ENCODE measurements at regions not wholly inside any gene's neighbourhood (a gene's known extent, or its start where the extent isn't known, plus 50 kb on each side); places are given as distances from the start of the nearest gene placed in this dataset.
"Not testable (repeated sequence)": the region's sequence is repeated elsewhere in the genome, so short reads cannot be mapped to it uniquely, and the experiment has no call there.

- Histone ChIP-seq H3K9ac (ENCODE audit: low read depth in 1 of 3, low read length in 3 of 3) (no peak overlapping the region), H3K36me3 (ENCODE audit: control insufficient read depth in 3 of 3, insufficient read depth in 3 of 3, low read length in 3 of 3) (no peaks in the 10 kb centered on the region), H3K4me1 (ENCODE audit: control insufficient read depth in 3 of 3, insufficient read depth in 3 of 3, low read length in 3 of 3) (peaks cover 0 to 3% (median 3%) of the 10 kb centered on the region in 3 donors), H3K27ac (ENCODE audit: low read depth, low read length) (no peak overlapping the region), H3K27me3 (ENCODE audit: control insufficient read depth in 3 of 3, insufficient read depth in 3 of 3, low read length in 3 of 3) (peaks cover 21 to 27% (median 22%) of the 10 kb centered on the region in 3 donors), H3K4me3 (ENCODE audit: low read length in 3 of 3) (no peak overlapping the region), H3K9me3 (ENCODE audit: control insufficient read depth in 3 of 3, low read length in 3 of 3) (no peaks in the 10 kb centered on the region)
Observed at GRCh38 chr10:101280511-101280910, 51.2 kb upstream of the LBX1 start.

GRCh38 chr10:101280921-101281320 lies 51.7 kb upstream of the LBX1 start:
- H3K27me3 ChIP-seq (ENCODE audit: control insufficient read depth in 3 of 3, insufficient read depth in 3 of 3, low read length in 3 of 3): peaks cover 21 to 29% (median 26%) of the 10 kb centered on the region in 3 donors
- H3K4me3 ChIP-seq (ENCODE audit: low read length in 3 of 3); H3K9me3 ChIP-seq (ENCODE audit: control insufficient read depth in 3 of 3, low read length in 3 of 3); H3K4me1 ChIP-seq (ENCODE audit: control insufficient read depth in 3 of 3, insufficient read depth in 3 of 3, low read length in 3 of 3); H3K27ac ChIP-seq (ENCODE audit: low read depth, low read length); H3K36me3 ChIP-seq (ENCODE audit: control insufficient read depth in 3 of 3, insufficient read depth in 3 of 3, low read length in 3 of 3); H3K9ac ChIP-seq (ENCODE audit: low read depth in 1 of 3, low read length in 3 of 3): not testable (repeated sequence)

GRCh38 chr10:101282947-101283346 lies 53.7 kb upstream of the LBX1 start:
- no peaks in the 10 kb centered on the region for H3K9me3 ChIP-seq (ENCODE audit: control insufficient read depth in 3 of 3, low read length in 3 of 3)
- H3K4me3 ChIP-seq (ENCODE audit: low read length in 3 of 3): no peak overlapping the region
- H3K27ac ChIP-seq (ENCODE audit: low read depth, low read length): no peak overlapping the region
- peaks cover 0 to 3% (median 3%) of the 10 kb centered on the region in 3 donors for H3K4me1 ChIP-seq (ENCODE audit: control insufficient read depth in 3 of 3, insufficient read depth in 3 of 3, low read length in 3 of 3)
- no peak overlapping the region for H3K9ac ChIP-seq (ENCODE audit: low read depth in 1 of 3, low read length in 3 of 3)
- H3K36me3 ChIP-seq (ENCODE audit: control insufficient read depth in 3 of 3, insufficient read depth in 3 of 3, low read length in 3 of 3): no peaks in the 10 kb centered on the region
- peaks cover 25 to 40% (median 34%) of the 10 kb centered on the region in 3 donors for H3K27me3 ChIP-seq (ENCODE audit: control insufficient read depth in 3 of 3, insufficient read depth in 3 of 3, low read length in 3 of 3)

GRCh38 chr10:101283762-101284100 lies 54.5 kb upstream of the LBX1 start:
- no peak overlapping the region for H3K4me3 ChIP-seq (ENCODE audit: low read length in 3 of 3)
- no peaks in the 10 kb centered on the region for H3K9me3 ChIP-seq (ENCODE audit: control insufficient read depth in 3 of 3, low read length in 3 of 3)
- peaks cover 0 to 3% (median 3%) of the 10 kb centered on the region in 3 donors for H3K4me1 ChIP-seq (ENCODE audit: control insufficient read depth in 3 of 3, insufficient read depth in 3 of 3, low read length in 3 of 3)
- no peaks in the 10 kb centered on the region for H3K36me3 ChIP-seq (ENCODE audit: control insufficient read depth in 3 of 3, insufficient read depth in 3 of 3, low read length in 3 of 3)
- H3K27ac ChIP-seq (ENCODE audit: low read depth, low read length): no peak overlapping the region
- peaks cover 30 to 40% (median 38%) of the 10 kb centered on the region in 3 donors for H3K27me3 ChIP-seq (ENCODE audit: control insufficient read depth in 3 of 3, insufficient read depth in 3 of 3, low read length in 3 of 3)
- no peak overlapping the region for H3K9ac ChIP-seq (ENCODE audit: low read depth in 1 of 3, low read length in 3 of 3)

GRCh38 chr10:101284101-101284743 lies 55.0 kb upstream of the LBX1 start:
- no peak overlapping the region for H3K9ac ChIP-seq (ENCODE audit: low read depth in 1 of 3, low read length in 3 of 3)
- no peaks in the 10 kb centered on the region for H3K9me3 ChIP-seq (ENCODE audit: control insufficient read depth in 3 of 3, low read length in 3 of 3)
- no peak overlapping the region for H3K27ac ChIP-seq (ENCODE audit: low read depth, low read length)
- peaks cover 0 to 3% (median 3%) of the 10 kb centered on the region in 3 donors for H3K4me1 ChIP-seq (ENCODE audit: control insufficient read depth in 3 of 3, insufficient read depth in 3 of 3, low read length in 3 of 3)
- H3K4me3 ChIP-seq (ENCODE audit: low read length in 3 of 3): peak overlapping the region in 1 of 3 donors; percentile 13
- no peaks in the 10 kb centered on the region for H3K36me3 ChIP-seq (ENCODE audit: control insufficient read depth in 3 of 3, insufficient read depth in 3 of 3, low read length in 3 of 3)
- peaks cover 30 to 40% (median 40%) of the 10 kb centered on the region in 3 donors for H3K27me3 ChIP-seq (ENCODE audit: control insufficient read depth in 3 of 3, insufficient read depth in 3 of 3, low read length in 3 of 3)

GRCh38 chr10:101284744-101285463 lies 55.6 kb upstream of the LBX1 start:
- Histone ChIP-seq H3K27me3 (ENCODE audit: control insufficient read depth in 3 of 3, insufficient read depth in 3 of 3, low read length in 3 of 3) (peaks cover 30 to 42% (median 40%) of the 10 kb centered on the region in 3 donors), H3K4me3 (ENCODE audit: low read length in 3 of 3) (no peak overlapping the region), H3K9ac (ENCODE audit: low read depth in 1 of 3, low read length in 3 of 3) (no peak overlapping the region), H3K36me3 (ENCODE audit: control insufficient read depth in 3 of 3, insufficient read depth in 3 of 3, low read length in 3 of 3) (no peaks in the 10 kb centered on the region), H3K4me1 (ENCODE audit: control insufficient read depth in 3 of 3, insufficient read depth in 3 of 3, low read length in 3 of 3) (peaks cover 0 to 3% (median 3%) of the 10 kb centered on the region in 3 donors), H3K27ac (ENCODE audit: low read depth, low read length) (no peak overlapping the region), H3K9me3 (ENCODE audit: control insufficient read depth in 3 of 3, low read length in 3 of 3) (no peaks in the 10 kb centered on the region)

GRCh38 chr10:101285519-101286070 lies 56.3 kb upstream of the LBX1 start:
- H3K36me3 ChIP-seq (ENCODE audit: control insufficient read depth in 3 of 3, insufficient read depth in 3 of 3, low read length in 3 of 3): no peaks in the 10 kb centered on the region

GRCh38 chr10:101286248-101287046 lies 57.2 kb upstream of the LBX1 start:
- Histone ChIP-seq H3K4me3 (ENCODE audit: low read length in 3 of 3) (no peak overlapping the region), H3K9ac (ENCODE audit: low read depth in 1 of 3, low read length in 3 of 3) (no peak overlapping the region), H3K36me3 (ENCODE audit: control insufficient read depth in 3 of 3, insufficient read depth in 3 of 3, low read length in 3 of 3) (no peaks in the 10 kb centered on the region), H3K27ac (ENCODE audit: low read depth, low read length) (no peak overlapping the region), H3K9me3 (ENCODE audit: control insufficient read depth in 3 of 3, low read length in 3 of 3) (no peaks in the 10 kb centered on the region), H3K4me1 (ENCODE audit: control insufficient read depth in 3 of 3, insufficient read depth in 3 of 3, low read length in 3 of 3) (peaks cover 2 to 16% (median 5%) of the 10 kb centered on the region in 3 donors), H3K27me3 (ENCODE audit: control insufficient read depth in 3 of 3, insufficient read depth in 3 of 3, low read length in 3 of 3) (peaks cover 36 to 56% (median 48%) of the 10 kb centered on the region in 3 donors)

More at GRCh38 chr10:101285519-101286070, 56.3 kb upstream of the LBX1 start:
- Histone ChIP-seq H3K27ac (ENCODE audit: low read depth, low read length) (no peak overlapping the region), H3K4me3 (ENCODE audit: low read length in 3 of 3) (no peak overlapping the region), H3K27me3 (ENCODE audit: control insufficient read depth in 3 of 3, insufficient read depth in 3 of 3, low read length in 3 of 3) (peaks cover 36 to 47% (median 47%) of the 10 kb centered on the region in 3 donors), H3K9ac (ENCODE audit: low read depth in 1 of 3, low read length in 3 of 3) (no peak overlapping the region), H3K4me1 (ENCODE audit: control insufficient read depth in 3 of 3, insufficient read depth in 3 of 3, low read length in 3 of 3) (peaks cover 0 to 9% (median 3%) of the 10 kb centered on the region in 3 donors), H3K9me3 (ENCODE audit: control insufficient read depth in 3 of 3, low read length in 3 of 3) (no peaks in the 10 kb centered on the region)

- Histone ChIP-seq H3K9ac (ENCODE audit: low read depth in 1 of 3, low read length in 3 of 3) (no peak overlapping the region), H3K4me3 (ENCODE audit: low read length in 3 of 3) (no peak overlapping the region), H3K27me3 (ENCODE audit: control insufficient read depth in 3 of 3, insufficient read depth in 3 of 3, low read length in 3 of 3) (peaks cover 36 to 56% (median 48%) of the 10 kb centered on the region in 3 donors), H3K27ac (ENCODE audit: low read depth, low read length) (no peak overlapping the region), H3K9me3 (ENCODE audit: control insufficient read depth in 3 of 3, low read length in 3 of 3) (no peaks in the 10 kb centered on the region), H3K4me1 (ENCODE audit: control insufficient read depth in 3 of 3, insufficient read depth in 3 of 3, low read length in 3 of 3) (peaks cover 3 to 18% (median 6%) of the 10 kb centered on the region in 3 donors), H3K36me3 (ENCODE audit: control insufficient read depth in 3 of 3, insufficient read depth in 3 of 3, low read length in 3 of 3) (no peaks in the 10 kb centered on the region)
Observed at GRCh38 chr10:101287183-101287996, 58.1 kb upstream of the LBX1 start.

All from skeletal muscle tissue (tissue), 3 donors.